HG02870 (cell line): ENCODE measurements at regions not wholly inside any gene's neighbourhood (a gene's known extent, or its start where the extent isn't known, plus 50 kb on each side); places are given as distances from the start of the nearest gene placed in this dataset.
"Not testable (repeated sequence)": the region's sequence is repeated elsewhere in the genome, so short reads cannot be mapped to it uniquely, and the experiment has no call there.

ENCODE experiments used
- ATAC-seq: cut with Tn5 transposase; IDR thresholded peaks from one replicate; pipeline ENCODE4 v1.9.1; 2021; ENCODE audit warnings: mild to moderate bottlenecking, moderate library complexity; ENCODE audit not compliant: unreplicated experiment

DNA sequence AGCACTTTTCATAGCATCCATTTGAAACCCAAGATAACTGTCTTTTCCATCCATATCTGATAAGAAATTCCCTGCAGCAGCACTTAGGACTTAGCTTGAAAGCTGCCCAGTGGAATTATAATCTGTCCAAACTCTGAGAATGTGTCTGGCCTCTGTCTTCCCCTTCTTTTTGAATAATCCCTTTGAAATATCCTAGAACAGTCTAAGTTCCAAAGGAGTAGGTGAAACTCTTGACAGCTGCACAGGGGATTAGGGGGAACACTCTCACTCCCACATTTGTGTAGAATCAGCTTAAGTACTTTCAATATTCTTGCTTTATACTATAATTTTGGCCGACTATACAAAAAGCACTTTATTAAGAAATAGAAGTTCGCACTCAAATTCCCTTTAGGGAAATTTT lies 157.7 kb downstream of the PAPSS1 start:
- no peak for ATAC-seq

DNA sequence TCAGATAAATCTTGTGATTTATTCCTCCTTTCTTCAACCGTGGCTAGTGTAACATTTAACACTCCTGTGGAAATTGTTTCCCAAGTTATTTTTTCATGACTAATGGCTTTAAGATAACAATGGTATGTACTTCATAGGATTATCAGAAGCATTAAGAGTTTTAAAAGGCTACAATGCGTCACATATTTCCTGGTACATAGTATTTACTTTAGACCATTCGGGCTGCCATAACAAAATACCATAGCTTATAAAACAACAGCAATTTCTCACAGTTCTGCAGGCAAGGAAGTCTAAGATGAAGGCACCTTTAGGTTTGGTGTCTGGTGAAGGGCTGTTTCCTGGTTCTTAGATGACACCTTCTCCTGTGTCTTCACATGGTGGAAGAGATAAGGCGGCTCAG lies 158.6 kb downstream of the PAPSS1 start:
- no peak for ATAC-seq

DNA sequence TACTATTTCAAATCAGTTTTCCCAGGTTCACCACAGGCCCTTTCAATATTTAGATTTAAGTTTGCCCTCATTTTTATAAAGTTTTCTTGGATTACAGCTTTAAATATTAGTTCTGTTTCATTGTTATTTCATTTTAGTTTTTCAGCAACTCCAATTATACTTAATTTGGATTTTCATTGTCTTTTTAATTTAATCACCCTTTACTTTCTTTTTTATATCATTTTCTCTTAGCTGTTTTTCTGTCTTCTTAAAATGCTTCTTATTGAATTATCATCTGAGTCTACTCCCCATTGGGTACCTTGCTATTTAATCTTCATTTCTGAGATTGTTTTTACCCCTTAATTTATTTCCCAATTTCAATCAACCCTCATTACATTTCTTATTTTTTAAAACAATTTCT lies 160.4 kb downstream of the PAPSS1 start:
- ATAC-seq = no peak

DNA sequence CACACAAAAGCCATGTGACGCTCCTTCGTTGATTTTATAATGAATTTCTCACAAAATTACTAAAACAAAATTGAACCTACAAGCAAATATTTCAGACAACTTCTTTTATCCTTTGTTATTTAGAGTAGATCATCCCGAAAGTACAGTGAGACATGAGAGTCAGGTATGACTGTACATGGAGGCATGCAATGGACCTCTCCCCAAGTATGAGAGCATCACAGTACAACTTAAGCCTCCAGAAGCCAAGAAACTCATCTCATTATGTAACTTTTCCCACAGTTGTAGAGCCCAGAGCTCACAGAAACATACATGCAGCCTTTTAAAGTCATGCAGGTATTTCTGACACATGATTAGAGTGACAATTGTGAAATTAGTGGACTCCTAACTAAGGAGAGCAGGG lies 167.7 kb downstream of the PAPSS1 start:
- ATAC-seq = no peak

DNA sequence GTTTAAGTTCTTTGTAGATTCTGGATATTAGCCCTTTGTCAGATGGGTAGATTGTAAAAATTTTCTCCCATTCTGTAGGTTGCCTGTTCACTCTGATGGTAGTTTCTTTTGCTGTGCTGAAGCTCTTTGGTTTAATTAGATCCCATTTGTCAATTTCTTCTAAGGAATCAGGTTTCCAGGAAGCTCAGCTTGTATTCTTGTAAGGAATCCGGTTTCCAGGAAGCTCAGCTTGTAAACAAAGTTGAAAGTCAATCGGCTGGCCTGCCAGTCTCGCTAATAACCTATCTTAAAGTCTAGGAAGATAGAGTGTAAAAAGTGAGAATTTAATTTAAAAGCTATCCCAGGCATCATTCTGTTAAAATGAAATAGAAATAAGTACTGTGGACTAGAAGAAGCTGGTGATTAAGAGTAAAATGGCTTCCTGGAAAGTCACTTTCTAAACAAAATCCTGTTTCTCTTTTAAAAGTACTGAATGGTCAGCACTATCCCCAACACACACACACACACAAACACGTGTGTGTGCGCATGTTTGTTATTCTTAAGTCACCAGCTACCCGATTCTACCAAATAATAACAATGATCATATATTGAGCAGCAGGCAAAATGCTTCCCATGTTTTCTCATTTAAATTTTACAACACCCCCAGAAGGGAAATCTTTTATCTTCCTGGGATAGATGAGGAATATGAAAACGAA lies 171.7 kb downstream of the PAPSS1 start:
- no peak for ATAC-seq

DNA sequence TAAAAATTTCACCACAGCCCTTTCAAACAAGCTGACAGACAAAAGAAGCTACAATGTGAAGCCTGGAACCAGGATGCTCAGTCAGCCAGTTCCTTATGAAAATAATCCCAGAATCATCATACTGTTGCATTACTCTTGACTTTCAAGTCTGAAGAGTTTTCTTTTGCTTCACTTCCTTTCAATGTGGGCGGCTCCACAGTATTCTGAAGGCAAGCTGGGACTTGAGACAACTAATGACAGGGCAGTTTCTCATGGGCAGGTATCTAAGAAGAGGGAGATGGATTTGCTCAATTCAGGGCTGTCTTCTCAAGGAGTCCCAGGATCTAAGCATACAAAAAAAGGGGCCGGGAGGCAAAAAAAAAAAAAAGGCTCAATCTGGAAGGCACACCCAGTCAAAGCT lies 173.4 kb downstream of the PAPSS1 start:
- no peak for ATAC-seq

DNA sequence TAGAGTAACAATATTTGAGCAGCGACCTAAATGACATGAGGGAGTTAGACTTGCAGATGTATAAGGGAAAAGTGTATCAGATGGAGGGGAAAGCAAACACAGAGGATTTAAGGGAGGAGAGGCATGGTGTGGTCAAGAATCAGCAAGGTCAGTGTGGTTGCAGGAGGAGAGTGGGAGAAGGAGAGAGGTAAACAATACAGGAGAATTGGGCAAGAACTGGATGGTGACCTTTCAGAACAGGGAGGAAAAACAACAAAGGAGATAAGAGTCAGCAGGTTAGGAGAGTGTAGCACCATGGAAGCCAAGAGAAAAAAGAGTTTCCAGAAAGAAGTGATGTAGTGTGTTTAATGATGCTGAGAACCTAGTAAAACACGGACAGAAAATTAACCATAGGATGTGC lies 178.5 kb downstream of the PAPSS1 start:
- ATAC-seq = no peak

DNA sequence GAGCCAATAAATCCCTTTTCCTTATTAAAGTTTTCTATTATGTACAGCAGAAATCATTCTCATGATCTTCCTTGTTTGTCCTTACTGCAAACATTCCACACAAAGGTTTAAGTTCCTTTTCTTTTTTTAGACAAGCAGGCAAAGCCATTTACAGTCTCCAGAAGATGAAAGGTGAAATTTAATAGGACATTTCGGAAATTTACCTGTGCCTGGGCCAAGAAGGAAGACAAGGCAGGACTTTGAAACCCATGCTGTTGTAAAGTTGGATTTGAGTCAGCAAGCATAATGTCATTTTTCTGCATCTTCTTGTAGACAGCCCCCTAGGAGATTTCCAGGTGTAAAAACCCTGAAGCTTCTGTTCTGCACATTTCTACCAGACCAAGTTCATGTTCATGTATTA lies 188.1 kb downstream of the PAPSS1 start:
- no peak for ATAC-seq

DNA sequence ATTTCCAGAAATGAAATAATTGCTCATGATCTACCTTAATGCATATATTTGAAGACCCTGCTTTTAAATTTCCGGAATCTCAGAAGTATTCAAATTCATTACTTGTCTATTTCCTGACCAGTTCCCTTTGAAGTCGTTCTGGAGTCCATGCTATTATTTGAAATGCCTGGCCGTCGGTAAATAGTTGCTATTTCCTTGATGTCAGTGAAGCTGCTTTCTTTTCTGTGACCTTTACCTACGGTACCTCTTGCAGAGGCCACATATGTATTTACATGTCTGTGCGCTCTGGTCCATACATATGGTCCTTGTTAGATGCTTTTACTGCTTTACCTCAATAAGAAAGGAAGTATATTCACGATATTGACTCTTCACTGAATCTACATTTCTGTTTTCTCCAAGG lies 199.7 kb downstream of the PAPSS1 start:
- ATAC-seq = no peak

DNA sequence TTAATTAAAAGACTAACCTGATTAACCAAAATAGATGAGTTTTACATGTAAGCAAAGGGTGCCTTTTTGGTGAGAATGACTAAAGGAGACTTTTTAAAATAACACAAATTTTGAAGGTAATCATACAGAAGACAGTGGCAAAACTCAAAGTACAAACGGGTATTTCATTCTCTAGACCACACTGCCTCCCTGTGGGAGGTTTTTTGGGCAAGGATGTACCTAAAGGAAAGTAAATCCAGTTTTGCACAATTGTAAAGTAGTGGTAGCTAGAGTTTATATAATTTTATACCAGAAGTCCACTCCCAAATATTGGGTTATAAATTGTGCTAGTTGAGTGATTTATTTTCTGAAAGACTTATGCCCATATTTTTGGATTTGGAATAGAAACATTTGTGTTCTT lies 201.0 kb downstream of the PAPSS1 start:
- ATAC-seq = no peak

DNA sequence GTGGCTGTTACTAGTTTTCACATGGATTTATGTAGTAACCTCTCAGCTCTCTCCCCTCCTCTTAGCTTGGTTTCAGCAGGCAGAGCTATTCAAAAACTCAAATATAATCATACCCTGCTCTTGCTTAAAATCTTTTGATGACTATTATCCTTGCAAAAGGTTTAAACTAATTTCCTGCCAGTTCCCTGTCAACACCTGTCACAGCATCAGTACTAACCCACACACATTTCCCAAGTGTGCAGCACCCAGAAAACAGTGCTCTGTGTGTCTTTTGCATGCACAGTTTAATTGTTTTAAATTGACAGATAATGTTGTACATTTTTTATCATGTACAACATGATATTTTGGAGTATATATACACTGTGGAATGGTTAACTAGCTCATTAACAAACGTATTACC lies 202.0 kb downstream of the PAPSS1 start:
- no peak for ATAC-seq

DNA sequence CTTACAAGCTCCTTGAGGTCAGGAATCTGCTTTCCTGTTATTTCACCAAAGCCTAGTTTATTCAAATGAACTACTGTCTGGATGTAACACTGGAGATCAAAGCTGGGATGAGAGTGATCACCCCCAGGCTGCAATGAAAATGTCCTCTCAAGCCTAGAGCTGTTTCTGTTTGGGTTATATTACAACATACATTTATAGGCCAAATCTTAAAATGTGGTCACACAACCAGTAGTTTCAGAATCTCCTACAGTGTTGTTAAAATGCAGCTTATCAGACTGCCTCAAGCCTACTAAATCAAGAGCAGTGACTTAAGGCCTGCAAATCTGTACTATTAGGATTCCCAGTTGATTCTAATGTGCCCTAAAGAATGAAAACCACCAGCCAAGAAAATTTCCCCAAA lies 207.5 kb downstream of the PAPSS1 start:
- ATAC-seq = no peak

DNA sequence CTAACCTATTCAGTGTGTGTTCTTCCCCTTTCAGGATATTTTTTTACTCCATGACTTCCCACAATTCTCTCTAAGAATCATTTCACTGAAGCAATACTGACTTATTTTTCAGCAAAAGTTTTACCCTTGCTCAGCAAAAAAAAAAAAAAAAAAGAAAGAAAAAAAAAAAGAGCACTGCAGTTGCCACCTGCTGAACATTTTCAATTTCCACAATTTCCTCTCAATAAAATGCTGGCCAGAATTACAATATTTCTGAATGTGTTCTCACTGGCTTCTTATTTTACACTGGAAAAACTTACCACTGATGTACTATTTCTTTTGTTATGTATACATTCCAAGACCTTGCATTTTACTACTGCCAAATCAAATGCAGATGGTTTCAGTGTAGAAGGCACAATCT lies 210.4 kb downstream of the PAPSS1 start:
- no peak for ATAC-seq

DNA sequence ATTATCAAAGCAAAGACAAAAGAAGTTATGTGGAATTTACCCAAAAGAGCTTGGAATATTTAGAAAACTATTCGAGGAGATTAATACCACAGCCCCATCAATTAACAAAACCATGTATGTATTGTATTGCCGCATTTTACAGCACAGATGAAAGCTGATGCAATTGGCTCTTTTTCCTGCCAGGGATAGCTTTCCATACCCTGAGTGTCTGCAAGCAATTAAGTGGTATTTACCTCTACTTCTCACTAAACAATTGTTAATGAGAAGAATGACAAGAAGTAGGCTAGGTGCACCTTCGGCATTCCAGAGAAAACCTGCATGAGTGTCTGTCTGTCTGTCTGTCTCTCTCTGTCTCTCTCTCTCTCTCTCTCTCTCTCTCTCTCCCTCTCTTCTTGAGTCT lies 219.5 kb downstream of the PAPSS1 start:
- ATAC-seq = no peak

DNA sequence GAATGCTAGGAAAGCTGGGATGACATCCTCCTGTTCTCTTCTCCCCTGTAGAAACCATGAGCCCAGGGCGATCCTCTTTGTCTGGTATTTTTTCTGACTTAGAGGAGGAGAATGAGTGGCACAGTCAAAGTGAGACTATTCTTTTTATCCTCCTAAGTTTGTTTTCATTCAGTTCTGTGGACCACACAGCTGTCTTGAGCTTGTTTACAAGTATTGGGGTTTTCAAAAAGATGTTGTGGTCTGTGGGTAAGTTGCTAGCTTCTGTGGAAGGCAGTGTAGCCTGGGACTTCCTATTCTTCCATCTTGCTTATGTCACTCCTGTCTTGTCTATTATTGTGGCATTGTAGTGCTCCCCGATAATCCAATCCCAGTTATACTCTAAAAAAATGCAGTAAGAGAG lies 223.0 kb downstream of the PAPSS1 start:
- peak; percentile 70 for ATAC-seq

DNA sequence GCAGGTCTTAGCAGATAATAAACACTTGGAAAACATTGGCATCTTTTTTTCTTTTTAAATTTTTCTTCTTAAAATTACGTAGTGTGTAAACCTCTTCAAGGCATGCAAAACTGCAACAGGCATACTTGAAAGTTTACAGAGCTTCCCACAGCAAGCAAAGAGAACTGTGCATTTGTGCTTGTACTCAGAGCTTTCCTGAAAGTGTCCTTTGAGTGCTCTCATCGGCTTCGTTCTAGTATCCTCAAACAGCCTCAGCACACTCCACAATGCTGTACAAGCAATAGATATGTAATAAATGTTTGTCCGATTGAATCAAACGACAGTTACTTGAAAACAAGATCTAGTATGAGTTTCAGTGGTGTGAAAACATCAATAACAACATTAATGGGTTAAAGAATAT lies 227.5 kb downstream of the PAPSS1 start:
- no peak for ATAC-seq

DNA sequence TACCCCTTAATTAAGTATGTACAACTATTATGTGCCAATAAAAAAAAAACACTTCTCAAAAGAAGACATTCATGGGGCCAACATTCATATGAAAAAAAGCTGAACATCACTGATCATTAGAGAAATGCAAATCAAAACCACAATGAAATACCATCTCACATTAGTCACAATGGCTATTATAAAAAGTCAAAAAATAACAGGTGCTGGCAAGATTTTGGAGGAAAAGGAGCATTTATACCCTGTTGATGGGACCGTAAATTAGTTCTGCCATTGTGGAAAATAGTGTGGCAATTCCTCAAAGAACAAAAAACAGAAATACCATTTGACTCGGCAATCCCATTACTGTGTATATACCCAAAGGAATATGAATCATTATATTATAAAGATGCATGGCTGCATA lies 229.9 kb downstream of the PAPSS1 start:
- ATAC-seq = no peak

DNA sequence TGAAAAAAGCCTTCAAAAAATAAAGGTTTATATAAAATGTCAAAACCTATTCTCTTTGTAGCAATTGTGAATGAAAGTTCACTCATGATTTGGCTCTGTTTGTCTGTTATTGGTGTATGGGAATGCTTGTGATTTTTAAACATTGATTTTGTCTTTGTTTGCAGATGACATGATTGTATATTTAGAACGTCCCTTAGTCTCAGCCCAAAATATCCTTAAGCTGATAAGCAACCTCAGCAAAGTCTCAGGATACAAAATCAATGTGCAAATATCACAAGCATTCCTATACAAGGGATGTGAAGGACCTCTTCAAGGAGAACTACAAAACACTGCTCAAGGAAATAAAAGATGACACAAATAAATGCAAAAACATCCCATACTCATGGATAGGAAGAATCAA lies 236.4 kb downstream of the PAPSS1 start:
- not testable (repeated sequence) for ATAC-seq

DNA sequence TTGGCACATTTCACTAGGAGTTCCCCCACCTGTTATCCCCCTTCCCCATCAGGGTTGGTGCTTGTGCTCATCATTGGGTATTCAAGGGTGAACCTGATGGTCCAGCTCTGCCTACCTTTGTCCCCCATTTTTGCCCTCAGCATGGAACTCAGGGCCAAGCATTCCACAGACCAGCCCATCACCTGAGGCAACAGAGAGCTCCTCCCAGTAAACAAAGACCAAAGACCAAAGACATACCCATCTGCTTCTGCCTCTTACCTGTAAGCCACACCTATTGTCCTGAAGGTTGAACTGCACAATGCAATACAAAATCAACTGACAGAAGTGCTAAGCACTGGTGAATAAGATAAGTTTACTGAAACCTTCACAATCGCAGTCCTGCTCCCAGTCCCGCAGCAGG lies 237.5 kb downstream of the PAPSS1 start:
- no peak for ATAC-seq

DNA sequence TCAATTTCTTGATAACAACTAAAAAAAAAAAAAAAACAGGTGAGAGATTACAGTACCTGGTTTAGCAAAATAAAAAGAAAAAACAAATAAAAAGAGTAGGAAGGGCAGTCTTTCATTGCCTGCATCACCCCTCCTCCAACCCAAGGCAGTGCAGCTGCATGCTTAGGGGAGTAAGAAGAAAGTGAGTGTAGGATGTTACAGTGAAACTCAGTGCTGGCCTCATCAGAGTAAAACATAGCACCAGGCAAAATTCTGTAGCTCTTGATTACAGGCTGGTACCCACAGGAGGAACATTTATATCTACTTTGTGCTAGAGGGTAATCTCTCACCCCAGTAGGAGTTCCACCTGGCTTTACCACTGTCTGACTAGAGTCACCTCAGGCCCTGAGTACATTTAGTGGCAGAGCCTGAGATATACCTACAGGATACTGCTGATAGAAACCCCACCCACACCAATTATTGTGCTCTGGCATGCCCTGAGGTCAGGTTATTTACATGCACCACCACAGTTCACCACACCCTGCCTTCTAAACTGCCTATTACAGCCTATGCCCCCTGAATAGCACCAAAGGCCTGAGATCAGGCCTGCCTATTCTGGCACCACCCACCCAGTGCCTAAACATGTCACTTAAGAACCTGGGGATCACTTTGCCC lies 241.6 kb downstream of the PAPSS1 start:
- no peak for ATAC-seq

DNA sequence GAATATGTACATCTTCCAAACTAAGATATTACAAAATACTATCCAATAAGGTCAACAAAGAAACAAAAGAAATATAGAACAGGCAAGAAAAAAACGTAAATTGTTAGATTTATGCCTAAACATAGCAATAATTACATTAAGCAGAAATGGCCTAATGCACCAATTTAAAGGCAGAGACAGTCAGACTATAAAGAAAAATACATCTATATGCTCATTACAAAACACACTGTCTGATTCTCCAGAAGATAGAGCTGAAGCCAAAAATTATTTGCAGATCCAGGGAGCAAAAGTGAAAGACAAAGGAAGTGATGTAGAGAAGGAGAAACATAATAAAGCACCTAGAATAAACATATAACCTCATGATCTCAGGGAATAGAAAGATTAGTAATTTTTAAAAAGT lies 246.9 kb downstream of the PAPSS1 start:
- ATAC-seq = no peak

DNA sequence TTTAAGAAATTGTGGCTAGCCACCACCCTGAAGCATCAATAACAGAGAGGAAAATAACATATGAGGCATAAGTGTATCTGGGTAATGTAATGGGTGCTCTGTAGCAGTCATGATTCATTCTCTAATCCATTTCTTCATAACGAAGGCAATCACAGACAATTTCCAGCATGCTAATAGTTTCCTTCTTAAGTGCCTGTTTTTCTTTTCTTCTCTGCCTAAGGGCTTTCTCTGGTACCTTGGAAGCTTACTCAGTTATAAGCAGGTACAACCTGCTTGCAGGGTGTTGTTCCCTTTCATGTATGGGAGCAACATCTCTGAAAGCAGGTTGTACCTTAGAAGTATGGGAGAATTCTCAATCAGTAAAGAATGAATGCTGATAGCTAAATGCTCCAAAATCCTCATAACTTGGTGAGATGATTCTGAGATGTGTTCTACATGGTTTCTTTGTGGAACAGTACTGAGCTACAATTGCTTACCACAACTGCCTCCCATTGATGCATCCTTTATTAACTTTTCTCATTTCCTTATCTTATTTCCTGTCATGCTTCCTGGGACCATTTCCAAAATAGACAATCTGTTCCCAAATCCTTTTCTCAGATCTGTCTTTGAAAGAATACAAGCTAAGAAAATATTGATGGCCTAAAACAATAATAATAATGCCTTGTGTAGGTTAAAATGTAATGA lies 247.6 kb downstream of the PAPSS1 start:
- no peak for ATAC-seq
